NCI-H1105 treated with DMSO at 0.1 percent for 48 hours (cell line): ENCODE measurements at regions not wholly inside any gene's neighbourhood (a gene's known extent, or its start where the extent isn't known, plus 50 kb on each side); places are given as distances from the start of the nearest gene placed in this dataset.

Source experiments
- DNase-seq: peaks from one replicate; lab custom pipeline; 2025; lab: John Stamatoyannopoulos, UW

GRCh38 chr2:215687149-215688031 lies 251.5 kb upstream of the FN1 start:
- no peak for DNase-seq

- no peak for DNase-seq
Measured at GRCh38 chr2:215685238-215685990, 249.5 kb upstream of the FN1 start.

- no peak for DNase-seq
Measured at GRCh38 chr2:215684448-215685237, 248.8 kb upstream of the FN1 start.

- no peak for DNase-seq
Measured at GRCh38 chr2:215683295-215683694, 247.4 kb upstream of the FN1 start.

- no peak for DNase-seq
Measured at GRCh38 chr2:215681799-215682596, 246.1 kb upstream of the FN1 start.

GRCh38 chr2:215680605-215681598 lies 245.0 kb upstream of the FN1 start:
- DNase-seq = no peak

GRCh38 chr2:215678094-215678493 lies 242.2 kb upstream of the FN1 start:
- no peak for DNase-seq

- no peak for DNase-seq
Measured at GRCh38 chr2:215677481-215677880, 241.6 kb upstream of the FN1 start.

GRCh38 chr2:215672406-215672805 lies 236.5 kb upstream of the FN1 start:
- DNase-seq = no peak

GRCh38 chr2:215671691-215672090 lies 235.8 kb upstream of the FN1 start:
- no peak for DNase-seq

- no peak for DNase-seq
Measured at GRCh38 chr2:215671244-215671643, 235.4 kb upstream of the FN1 start.

- no peak for DNase-seq
Measured at GRCh38 chr2:215670396-215670795, 234.5 kb upstream of the FN1 start.

- DNase-seq = no peak
Measured at GRCh38 chr2:215668378-215668775, 232.5 kb upstream of the FN1 start.

GRCh38 chr2:215667585-215668377 lies 231.9 kb upstream of the FN1 start:
- no peak for DNase-seq

- DNase-seq = no peak
Measured at GRCh38 chr2:215664847-215665525, 229.1 kb upstream of the FN1 start.

GRCh38 chr2:215662715-215663114 lies 226.8 kb upstream of the FN1 start:
- no peak for DNase-seq

GRCh38 chr2:215660687-215661086 lies 224.8 kb upstream of the FN1 start:
- no peak for DNase-seq

- DNase-seq = no peak
Measured at GRCh38 chr2:215659650-215660049, 223.8 kb upstream of the FN1 start.
